Endodermal cell (in vitro differentiated cells): ENCODE measurements at regions not wholly inside any gene's neighbourhood (a gene's known extent, or its start where the extent isn't known, plus 50 kb on each side); places are given as distances from the start of the nearest gene placed in this dataset.

Experiments used
- DNase-seq: peaks from one replicate; pipeline ENCODE4 v3.0.0-alpha.2; 2017
- H3K27ac ChIP-seq: 2 replicates; pipeline ENCODE4 v1.5.1; 2013; ENCODE audit warnings: mild to moderate bottlenecking, low read depth, low read length, moderate library complexity
- H3K27me3 ChIP-seq: 2 replicates; pipeline ENCODE4 v1.6.1; 2013; ENCODE audit warnings: mild to moderate bottlenecking, low read length, moderate library complexity; ENCODE audit not compliant: insufficient read depth, control insufficient read depth, poor library complexity, severe bottlenecking
- H3K36me3 ChIP-seq: 2 replicates; pipeline ENCODE4 v1.7.0; 2013; ENCODE audit warnings: mild to moderate bottlenecking, low read length, moderate library complexity; ENCODE audit not compliant: control insufficient read depth, insufficient read depth
- H3K4me1 ChIP-seq: one replicate; pipeline ENCODE4 v1.7.0; 2013; ENCODE audit warnings: low read length; ENCODE audit not compliant: control insufficient read depth, insufficient read depth
- H3K4me3 ChIP-seq: 2 replicates; pipeline ENCODE4 v1.5.1; 2013; ENCODE audit warnings: mild to moderate bottlenecking, low read length, moderate library complexity
- H3K9ac ChIP-seq: 2 replicates; pipeline ENCODE4 v1.6.1; 2013; ENCODE audit warnings: mild to moderate bottlenecking, low read length, moderate library complexity; ENCODE audit not compliant: poor library complexity, severe bottlenecking; ENCODE audit errors: extremely low read depth
- H3K9me3 ChIP-seq: 2 replicates; pipeline ENCODE4 v1.6.1; 2013; ENCODE audit warnings: mild to moderate bottlenecking, low read length, moderate library complexity; ENCODE audit not compliant: control insufficient read depth
- H3K27ac Mint-ChIP-seq: 2 replicates; pipeline ENCODE4 v1.8.0; 2020; ENCODE audit warnings: mixed read lengths
- H3K27me3 Mint-ChIP-seq: 2 replicates; pipeline ENCODE4 v1.8.0; 2021; ENCODE audit warnings: mild to moderate bottlenecking, mixed read lengths; ENCODE audit not compliant: insufficient read depth
- H3K36me3 Mint-ChIP-seq: 2 replicates; pipeline ENCODE4 v1.8.0; 2020; ENCODE audit warnings: low read depth, mixed read lengths
- H3K4me1 Mint-ChIP-seq: 2 replicates; pipeline ENCODE4 v1.8.0; 2020; ENCODE audit warnings: mixed read lengths
- H3K4me3 Mint-ChIP-seq: 2 replicates; pipeline ENCODE4 v1.8.0; 2020; ENCODE audit warnings: mild to moderate bottlenecking, moderate library complexity, mixed read lengths
- H3K9me3 Mint-ChIP-seq: 2 replicates; pipeline ENCODE4 v1.8.0; 2020; ENCODE audit warnings: mild to moderate bottlenecking, mixed read lengths
- CTCF ChIP-seq: fragments of 200-600 bp; sonication (generic); conservative IDR thresholded peaks from 2 replicates; pipeline ENCODE4 v1.5.0; 2021; ENCODE audit warnings: antibody characterized with exemption, mild to moderate bottlenecking
- WGBS, 2 experiments: methylation state at CpG; one replicate each; pipeline versions ENCODE4 v1.1.5 to v1.1.7; 2013; ENCODE audit warnings: missing lambda C conversion rate in 2 of 2, mixed read lengths in 1 of 2; ENCODE audit not compliant: insufficient coverage in 1 of 2, insufficient read length in 1 of 2; 5-methylcytosine and 5-hydroxymethylcytosine counted together

- H3K27me3 Mint-ChIP-seq: no peaks in the 10 kb centered on the region
- H3K4me3 Mint-ChIP-seq: no peak overlapping the region
- peaks cover 5% of the 10 kb centered on the region for H3K9me3 Mint-ChIP-seq
- Histone ChIP-seq H3K9me3 (no peaks in the 10 kb centered on the region), H3K9ac (no peak overlapping the region), H3K4me1 (peaks cover 3% of the 10 kb centered on the region), H3K36me3 (no peaks in the 10 kb centered on the region), H3K27ac (no peak overlapping the region), H3K27me3 (no peaks in the 10 kb centered on the region), H3K4me3 (no peak overlapping the region)
- WGBS, 2 experiments: 56% methylated on average over 2 of the region's 2 CpGs; no CpG with 5 or more reads in 1 of the 2 experiments
- H3K36me3 Mint-ChIP-seq: no peaks in the 10 kb centered on the region
- H3K4me1 Mint-ChIP-seq: peaks cover 13% of the 10 kb centered on the region
- no peak overlapping the region for H3K27ac Mint-ChIP-seq
- no peak for TF ChIP-seq CTCF
- DNase-seq: no peak
Measured at GRCh38 chr6:66238851-66239250, 531.8 kb upstream of the EYS start.

GRCh38 chr6:66232890-66233289 is 525.9 kb upstream of the EYS start:
- H3K27me3 Mint-ChIP-seq: no peaks in the 10 kb centered on the region
- WGBS, 2 experiments: 20% methylated on average over 2 of the region's 2 CpGs; no CpG with 5 or more reads in 1 of the 2 experiments
- peaks cover 2% of the 10 kb centered on the region for H3K36me3 Mint-ChIP-seq
- H3K9me3 Mint-ChIP-seq: peaks cover 5% of the 10 kb centered on the region
- H3K36me3 ChIP-seq: no peaks in the 10 kb centered on the region
- no peak overlapping the region for H3K4me3 Mint-ChIP-seq
- TF ChIP-seq CTCF: no peak
- peak overlapping the region; percentile 3 for H3K4me3 ChIP-seq
- H3K27ac Mint-ChIP-seq: no peak overlapping the region
- DNase-seq: no peak
- peaks cover 3% of the 10 kb centered on the region for H3K4me1 ChIP-seq
- peaks cover 4% of the 10 kb centered on the region for H3K9me3 ChIP-seq
- H3K4me1 Mint-ChIP-seq: peaks cover 7% of the 10 kb centered on the region
- H3K27ac ChIP-seq: no peak overlapping the region
- no peak overlapping the region for H3K9ac ChIP-seq
- H3K27me3 ChIP-seq: no peaks in the 10 kb centered on the region

GRCh38 chr6:66230591-66230990 is 523.6 kb upstream of the EYS start:
- TF ChIP-seq CTCF: no peak
- Mint-ChIP-seq H3K27me3 (no peaks in the 10 kb centered on the region), H3K9me3 (peaks cover 5% of the 10 kb centered on the region), H3K36me3 (peaks cover 2% of the 10 kb centered on the region), H3K27ac (no peak overlapping the region), H3K4me3 (no peak overlapping the region), H3K4me1 (peaks cover 7% of the 10 kb centered on the region)
- H3K9me3 ChIP-seq: peaks cover 4% of the 10 kb centered on the region
- 90 to 92% methylated on average over 1 to 3 of the region's 3 CpGs for WGBS, 2 experiments
- DNase-seq: no peak
- no peak overlapping the region for H3K9ac ChIP-seq
- no peak overlapping the region for H3K27ac ChIP-seq
- H3K4me1 ChIP-seq: peaks cover 3% of the 10 kb centered on the region
- no peaks in the 10 kb centered on the region for H3K36me3 ChIP-seq
- H3K4me3 ChIP-seq: no peak overlapping the region
- H3K27me3 ChIP-seq: no peaks in the 10 kb centered on the region
